Nephron (organoid): ENCODE measurements at regions not wholly inside any gene's neighbourhood (a gene's known extent, or its start where the extent isn't known, plus 50 kb on each side); places are given as distances from the start of the nearest gene placed in this dataset.

Source experiments
- H3K27ac Mint-ChIP-seq, 3 experiments: 2 replicates each; pipeline ENCODE4 v1.8.0; 2020; ENCODE audit warnings: mixed read lengths in 3 of 3, mild to moderate bottlenecking in 2 of 3, moderate library complexity in 1 of 3
- H3K27me3 Mint-ChIP-seq: 2 replicates; pipeline ENCODE4 v1.8.0; 2021; ENCODE audit warnings: low read depth, mild to moderate bottlenecking, moderate library complexity, mixed read lengths
- H3K36me3 Mint-ChIP-seq: 2 replicates; pipeline ENCODE4 v1.8.0; 2020; ENCODE audit warnings: low read depth, mixed read lengths
- H3K4me1 Mint-ChIP-seq: 2 replicates; pipeline ENCODE4 v1.8.0; 2020; ENCODE audit warnings: mixed read lengths
- H3K4me3 Mint-ChIP-seq, 3 experiments: 2 replicates each; pipeline ENCODE4 v1.8.0; 2020; ENCODE audit warnings: mild to moderate bottlenecking in 3 of 3, mixed read lengths in 3 of 3, moderate library complexity in 2 of 3
- H3K9me3 Mint-ChIP-seq: 2 replicates; pipeline ENCODE4 v1.8.0; 2020; ENCODE audit warnings: mixed read lengths
- CTCF ChIP-seq, 3 experiments: fragments of 200-600 bp; sonication (generic); IDR thresholded peaks; one replicate each; pipeline ENCODE4 v1.5.0; 2021; ENCODE audit warnings: antibody characterized with exemption in 3 of 3; ENCODE audit not compliant: unreplicated experiment in 3 of 3

GRCh38 chr5:117837786-117838185 is 1150.6 kb downstream of the DTWD2 start:
- Mint-ChIP-seq H3K27me3 (no peaks in the 10 kb centered on the region), H3K9me3 (peaks cover 9% of the 10 kb centered on the region), H3K36me3 (no peaks in the 10 kb centered on the region), H3K4me1 (no peaks in the 10 kb centered on the region), H3K4me3 (no peak overlapping the region), H3K27ac (no peak overlapping the region)
- no peak for TF ChIP-seq CTCF (IDR thresholded peaks at IDR 0.05; ENCODE audit: unreplicated experiment in 3 of 3)

DNA sequence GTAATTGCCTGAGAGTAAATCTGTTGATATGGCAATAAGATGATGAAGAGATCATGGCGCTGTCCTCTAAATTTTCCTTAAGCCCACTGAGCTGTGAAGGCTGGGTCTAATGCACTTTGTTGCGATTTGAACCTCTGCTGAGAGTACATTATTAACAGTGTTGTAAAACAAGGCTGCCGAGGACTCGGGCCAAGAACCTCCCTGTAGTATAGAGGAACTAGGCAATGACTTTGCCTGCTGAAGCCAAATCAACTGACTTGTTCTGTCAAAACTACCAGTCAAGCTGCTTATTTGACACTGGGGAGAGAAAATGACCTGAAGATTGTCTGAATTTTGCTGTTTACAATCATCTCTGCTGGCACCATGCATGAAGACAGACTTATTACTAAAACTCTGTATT is 1154.7 kb downstream of the DTWD2 start:
- H3K9me3 Mint-ChIP-seq, result peaks cover 14% of the 10 kb centered on the region
- H3K27me3 Mint-ChIP-seq, result no peaks in the 10 kb centered on the region
- no peaks in the 10 kb centered on the region for H3K36me3 Mint-ChIP-seq
- TF ChIP-seq CTCF (IDR thresholded peaks at IDR 0.05; ENCODE audit: unreplicated experiment in 3 of 3), result no peak
- no peaks in the 10 kb centered on the region for H3K4me1 Mint-ChIP-seq
- H3K27ac Mint-ChIP-seq, result no peak overlapping the region
- H3K4me3 Mint-ChIP-seq, result no peak overlapping the region

DNA sequence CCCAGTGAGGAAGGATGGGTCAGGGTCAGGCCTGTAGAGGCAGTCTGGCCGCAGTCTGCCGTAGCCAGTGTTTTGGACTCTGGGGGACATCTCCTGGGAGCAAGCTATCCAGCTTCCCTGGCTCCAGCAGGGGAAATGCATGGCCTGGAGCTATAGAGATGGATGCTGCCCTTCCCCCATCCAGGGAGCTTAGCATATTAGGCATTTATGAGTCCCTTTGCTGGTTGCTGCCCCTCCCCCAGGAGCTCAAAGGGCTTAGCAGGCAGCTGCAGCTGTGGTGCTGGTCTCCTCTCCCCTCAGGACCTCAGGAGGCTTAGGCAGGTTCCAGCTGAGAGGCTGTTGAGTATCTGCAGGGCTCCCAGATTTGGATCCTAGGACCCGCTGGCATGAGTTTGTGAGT is 1158.7 kb downstream of the DTWD2 start:
- no peak overlapping the region for H3K27ac Mint-ChIP-seq
- no peak for TF ChIP-seq CTCF (IDR thresholded peaks at IDR 0.05; ENCODE audit: unreplicated experiment in 3 of 3)

GRCh38 chr5:117813850-117814249 is 1174.5 kb downstream of the DTWD2 start:
- Mint-ChIP-seq H3K27ac (no peak overlapping the region), H3K9me3 (peaks cover 23% of the 10 kb centered on the region), H3K27me3 (no peaks in the 10 kb centered on the region), H3K4me1 (no peaks in the 10 kb centered on the region), H3K36me3 (no peaks in the 10 kb centered on the region), H3K4me3 (no peak overlapping the region)
- no peak for TF ChIP-seq CTCF (IDR thresholded peaks at IDR 0.05; ENCODE audit: unreplicated experiment in 3 of 3)

More for the DNA sequence above, 1158.7 kb downstream of the DTWD2 start:
- no peaks in the 10 kb centered on the region for H3K4me1 Mint-ChIP-seq
- peaks cover 45% of the 10 kb centered on the region for H3K9me3 Mint-ChIP-seq
- no peak overlapping the region for H3K4me3 Mint-ChIP-seq
- no peaks in the 10 kb centered on the region for H3K36me3 Mint-ChIP-seq
- H3K27me3 Mint-ChIP-seq, result no peaks in the 10 kb centered on the region

DNA sequence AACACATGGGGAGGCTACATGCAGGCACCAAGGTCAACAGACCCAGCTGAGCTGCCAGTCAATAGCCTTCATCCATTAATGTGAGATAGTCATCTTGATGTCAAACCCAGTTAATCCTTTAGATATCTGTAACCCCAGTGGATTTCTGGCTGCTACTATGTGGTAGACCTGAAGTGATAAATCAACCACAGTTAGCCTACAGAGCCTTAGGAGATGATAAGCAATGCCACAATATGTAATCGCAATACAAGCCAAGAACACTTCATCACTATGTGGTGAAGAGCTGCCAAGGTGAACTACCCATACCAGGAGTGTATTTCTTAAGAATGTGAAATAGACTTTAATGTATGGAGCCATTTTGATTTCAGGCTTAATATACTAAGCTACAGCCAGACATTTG is 1175.5 kb downstream of the DTWD2 start:
- no peaks in the 10 kb centered on the region for H3K4me1 Mint-ChIP-seq
- no peaks in the 10 kb centered on the region for H3K36me3 Mint-ChIP-seq
- no peak overlapping the region for H3K4me3 Mint-ChIP-seq
- H3K27ac Mint-ChIP-seq, result no peak overlapping the region
- H3K9me3 Mint-ChIP-seq, result peaks cover 16% of the 10 kb centered on the region
- H3K27me3 Mint-ChIP-seq, result no peaks in the 10 kb centered on the region
- no peak for TF ChIP-seq CTCF (IDR thresholded peaks at IDR 0.05; ENCODE audit: unreplicated experiment in 3 of 3)

DNA sequence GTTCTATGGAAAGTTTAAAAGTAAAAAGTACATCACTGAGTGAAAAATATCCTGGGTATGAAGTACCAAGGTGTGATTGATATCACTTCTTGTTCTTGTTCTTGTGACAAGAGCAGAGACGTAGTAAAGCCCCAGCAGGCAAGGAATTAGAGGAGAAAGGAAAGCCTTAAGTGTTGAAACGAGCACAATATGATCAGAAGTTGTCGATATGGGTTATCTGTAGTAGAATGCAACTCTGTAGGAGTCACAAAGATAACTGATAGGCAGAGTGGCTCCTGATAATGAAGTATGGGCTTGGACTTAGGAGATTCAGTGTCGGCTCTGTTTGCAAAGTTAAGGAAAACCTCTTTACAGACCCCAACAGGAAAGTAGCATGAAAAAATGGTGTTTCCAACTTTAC is 1179.1 kb downstream of the DTWD2 start:
- Mint-ChIP-seq H3K4me1 (no peaks in the 10 kb centered on the region), H3K9me3 (no peaks in the 10 kb centered on the region), H3K27ac (no peak overlapping the region), H3K36me3 (no peaks in the 10 kb centered on the region), H3K27me3 (no peaks in the 10 kb centered on the region), H3K4me3 (no peak overlapping the region)
- TF ChIP-seq CTCF (IDR thresholded peaks at IDR 0.05; ENCODE audit: unreplicated experiment in 3 of 3), result no peak
